Suprapubic skin (tissue), 4 donors: ENCODE measurements at regions not wholly inside any gene's neighbourhood (a gene's known extent, or its start where the extent isn't known, plus 50 kb on each side); places are given as distances from the start of the nearest gene placed in this dataset.

ENCODE experiments used
- DNase-seq, 2 donors: peaks; one replicate each; pipeline ENCODE4 v3.0.0-alpha.2; 2019; ENCODE audit warnings: low spot score in 2 of 2
- H3K27ac ChIP-seq: fragments of 200-600 bp; sonication (generic); one replicate; pipeline ENCODE4 v1.5.1; 2019
- H3K27me3 ChIP-seq: fragments of 200-600 bp; sonication (generic); one replicate; pipeline ENCODE4 v1.5.1; 2019
- H3K36me3 ChIP-seq: fragments of 200-600 bp; sonication (generic); one replicate; pipeline ENCODE4 v1.5.1; 2019
- H3K4me1 ChIP-seq: fragments of 200-600 bp; sonication (generic); one replicate; pipeline ENCODE4 v1.5.1; 2019
- H3K4me3 ChIP-seq: fragments of 200-600 bp; sonication (generic); one replicate; pipeline ENCODE4 v1.5.1; 2019; ENCODE audit warnings: mild to moderate bottlenecking
- H3K9me3 ChIP-seq: fragments of 200-600 bp; sonication (generic); one replicate; pipeline ENCODE4 v1.5.1; 2019
- CTCF ChIP-seq, 2 donors: fragments of 200-600 bp in 1 of 2; fragments of 450-650 bp in 1 of 2; sonication (generic) in 1 of 2; IDR thresholded peaks; one replicate each; pipeline ENCODE4 v1.5.1; 2016 to 2019; ENCODE audit warnings: antibody characterized with exemption in 2 of 2, mild to moderate bottlenecking in 1 of 2, moderate library complexity in 1 of 2
- EP300 ChIP-seq: sonication (generic); formaldehyde crosslinking; IDR thresholded peaks from one replicate; pipeline ENCODE4 v1.6.1; 2017; ENCODE audit warnings: antibody characterized with exemption
- POLR2A ChIP-seq, 2 donors: fragments of 450-650 bp; IDR thresholded peaks; one replicate each; pipeline ENCODE4 v1.6.1; 2017; ENCODE audit warnings: antibody characterized with exemption in 2 of 2, mild to moderate bottlenecking in 2 of 2, moderate library complexity in 2 of 2
- POLR2AphosphoS5 ChIP-seq, 3 donors: sonication (generic); formaldehyde crosslinking; IDR thresholded peaks; one replicate each; pipeline ENCODE4 v1.6.1; 2017; ENCODE audit warnings: antibody characterized with exemption in 3 of 3
- WGBS: methylation state at CpG from one replicate; pipeline ENCODE4 v1.1.5; 2018; 5-methylcytosine and 5-hydroxymethylcytosine counted together

- Histone ChIP-seq H3K27ac (no peak overlapping the region), H3K4me1 (peaks cover 3% of the 10 kb centered on the region), H3K36me3 (no peaks in the 10 kb centered on the region), H3K27me3 (no peaks in the 10 kb centered on the region), H3K9me3 (no peaks in the 10 kb centered on the region), H3K4me3 (no peak overlapping the region)
- DNase-seq = no peak
- 38% methylated on average over 1 of the region's 1 CpG for WGBS
- no peak for TF ChIP-seq CTCF (IDR thresholded peaks at IDR 0.05)
- no peak for TF ChIP-seq EP300
- TF ChIP-seq POLR2A (IDR thresholded peaks at IDR 0.05) = no peak
- no peak for TF ChIP-seq POLR2AphosphoS5 (IDR thresholded peaks at IDR 0.05)
These were observed 135.8 kb upstream of the DSEL start for GRCh38 chr18:67652288-67652687.

DNA sequence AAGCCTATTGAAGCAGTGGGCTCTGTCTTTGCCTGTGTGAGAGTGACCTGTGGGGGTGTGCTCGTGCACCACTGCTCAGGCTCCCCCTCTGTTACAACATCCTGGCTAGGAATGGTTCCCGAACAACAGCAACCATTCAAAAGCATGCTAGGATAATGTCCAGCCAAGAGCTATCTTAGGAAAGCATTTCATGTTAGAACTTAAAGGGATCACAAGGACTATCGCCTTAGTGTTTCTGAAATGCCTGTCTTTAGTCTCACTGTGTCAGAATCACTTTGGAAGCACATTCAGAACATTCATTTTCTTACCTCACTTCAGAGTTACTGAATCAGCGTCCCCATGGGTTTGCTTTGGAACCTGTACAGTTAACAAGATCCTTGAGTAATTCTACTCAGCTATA is 134.9 kb upstream of the DSEL start:
- Histone ChIP-seq H3K4me3 (no peak overlapping the region), H3K36me3 (no peaks in the 10 kb centered on the region), H3K27me3 (no peaks in the 10 kb centered on the region), H3K27ac (peak overlapping the region; percentile 54), H3K9me3 (no peaks in the 10 kb centered on the region), H3K4me1 (peaks cover 3% of the 10 kb centered on the region)
- no peak for TF ChIP-seq POLR2A (IDR thresholded peaks at IDR 0.05)
- no peak for TF ChIP-seq CTCF (IDR thresholded peaks at IDR 0.05)
- no peak for TF ChIP-seq POLR2AphosphoS5 (IDR thresholded peaks at IDR 0.05)
- no peak for TF ChIP-seq EP300
- no peak for DNase-seq
- 44% methylated on average over 4 of the region's 4 CpGs for WGBS

GRCh38 chr18:67650686-67651385 is 134.3 kb upstream of the DSEL start:
- DNase-seq = no peak
- Histone ChIP-seq H3K27me3 (no peaks in the 10 kb centered on the region), H3K27ac (peak overlapping the region; percentile 54), H3K36me3 (no peaks in the 10 kb centered on the region), H3K4me3 (no peak overlapping the region), H3K9me3 (no peaks in the 10 kb centered on the region), H3K4me1 (peaks cover 3% of the 10 kb centered on the region)
- WGBS = 29% methylated on average over 6 of the region's 6 CpGs
- TF ChIP-seq POLR2AphosphoS5 (IDR thresholded peaks at IDR 0.05) = no peak
- no peak for TF ChIP-seq CTCF (IDR thresholded peaks at IDR 0.05)
- no peak for TF ChIP-seq POLR2A (IDR thresholded peaks at IDR 0.05)
- no peak for TF ChIP-seq EP300

DNA sequence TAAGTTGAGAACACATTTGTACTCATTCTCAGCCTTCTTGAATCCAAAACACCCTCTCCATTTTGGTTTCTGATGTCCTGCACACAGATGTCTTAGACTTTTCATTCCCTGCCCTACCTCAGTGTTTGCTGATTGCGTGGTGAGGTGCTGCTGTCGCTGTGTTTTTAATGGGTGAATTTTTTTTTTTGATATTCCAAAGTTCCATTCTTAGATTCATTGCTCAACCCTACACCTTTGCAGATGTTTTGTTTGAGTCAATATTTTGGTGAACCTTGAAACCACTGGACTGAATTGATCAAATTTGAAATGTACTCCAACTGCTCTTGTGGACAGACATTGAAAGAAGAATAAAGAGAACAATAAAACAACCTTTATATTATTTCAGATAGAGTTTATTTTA is 130.4 kb upstream of the DSEL start:
- Histone ChIP-seq H3K4me3 (no peak overlapping the region), H3K27me3 (no peaks in the 10 kb centered on the region), H3K27ac (no peak overlapping the region), H3K4me1 (peaks cover 3% of the 10 kb centered on the region), H3K9me3 (no peaks in the 10 kb centered on the region), H3K36me3 (no peaks in the 10 kb centered on the region)
- 98% methylated on average over 2 of the region's 2 CpGs for WGBS
- no peak for TF ChIP-seq POLR2A (IDR thresholded peaks at IDR 0.05)
- TF ChIP-seq POLR2AphosphoS5 (IDR thresholded peaks at IDR 0.05) = no peak
- TF ChIP-seq EP300 = no peak
- no peak for TF ChIP-seq CTCF (IDR thresholded peaks at IDR 0.05)
- DNase-seq = no peak

GRCh38 chr18:67644226-67644625 is 127.7 kb upstream of the DSEL start:
- H3K27ac ChIP-seq = no peak overlapping the region
- WGBS = 84% methylated on average over 2 of the region's 2 CpGs
- no peaks in the 10 kb centered on the region for H3K9me3 ChIP-seq
- no peaks in the 10 kb centered on the region for H3K27me3 ChIP-seq
- H3K36me3 ChIP-seq = no peaks in the 10 kb centered on the region
- H3K4me1 ChIP-seq = no peaks in the 10 kb centered on the region
- no peak for DNase-seq
- TF ChIP-seq POLR2A (IDR thresholded peaks at IDR 0.05) (no peak), POLR2AphosphoS5 (IDR thresholded peaks at IDR 0.05) (no peak), CTCF (IDR thresholded peaks at IDR 0.05) (no peak), EP300 (no peak)
- H3K4me3 ChIP-seq = no peak overlapping the region
